ENCODE measurements at regions not wholly inside any gene's neighbourhood (a gene's known extent, or its start where the extent isn't known, plus 50 kb on each side); places are given as distances from the start of the nearest gene placed in this dataset.
"Not testable (repeated sequence)": the region's sequence is repeated elsewhere in the genome, so short reads cannot be mapped to it uniquely, and the experiment has no call there.

DNA sequence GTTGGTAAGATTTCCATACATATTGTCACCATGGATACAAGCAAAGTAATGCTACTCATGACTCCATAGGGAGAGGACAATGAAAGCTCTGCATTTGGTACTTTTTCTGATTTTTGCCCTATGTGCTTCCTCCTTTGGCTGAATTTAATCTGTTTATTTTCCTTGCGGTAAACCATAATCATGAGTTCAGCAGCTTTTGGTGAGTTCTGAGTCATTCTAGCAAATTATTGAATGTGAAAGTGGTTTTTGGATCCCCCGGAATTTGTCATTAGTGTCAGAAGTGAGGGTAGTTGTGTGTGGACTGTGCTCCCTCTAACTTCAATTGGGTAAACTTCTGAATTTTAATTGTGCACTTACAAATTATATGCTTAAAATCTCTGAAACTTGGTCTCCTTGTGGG is 170.3 kb downstream of the MOSPD2 start:
- H3K27ac ChIP-seq (ENCODE audit: low read length): no peak overlapping the region
- H3K9ac ChIP-seq (ENCODE audit: low read depth, low read length): no peak overlapping the region
- no peak overlapping the region for H3K4me3 ChIP-seq (ENCODE audit: low read length)
- H3K4me1 ChIP-seq (ENCODE audit: insufficient read depth, low read length): no peaks in the 10 kb centered on the region
- H3K36me3 ChIP-seq (ENCODE audit: insufficient read depth, low read depth, low read length): no peaks in the 10 kb centered on the region
- no peaks in the 10 kb centered on the region for H3K9me3 ChIP-seq (ENCODE audit: insufficient read depth, low read depth, low read length)
- no peaks in the 10 kb centered on the region for H3K27me3 ChIP-seq (ENCODE audit: insufficient read depth, low read length)

DNA sequence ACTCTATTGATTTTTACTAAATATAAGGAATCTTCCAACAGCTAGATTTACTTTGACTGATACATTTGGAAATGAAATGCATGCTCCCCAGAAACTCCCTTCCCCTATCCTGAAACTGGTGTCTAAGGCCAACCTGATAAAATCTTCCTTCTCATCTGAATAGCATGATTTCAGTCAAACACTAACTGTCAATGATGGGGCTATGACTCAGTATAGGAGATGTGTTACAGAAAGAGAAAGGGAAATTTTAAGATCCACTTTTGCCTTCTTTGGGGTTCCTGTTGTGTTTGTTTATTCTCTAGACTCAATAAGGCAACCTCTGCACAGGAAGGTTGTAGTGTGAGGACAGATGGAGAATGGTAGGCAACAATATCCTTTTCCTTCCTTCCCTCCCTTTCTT is 160.7 kb downstream of the MOSPD2 start:
- no peak overlapping the region for H3K9ac ChIP-seq (ENCODE audit: low read depth, low read length)
- no peaks in the 10 kb centered on the region for H3K36me3 ChIP-seq (ENCODE audit: insufficient read depth, low read depth, low read length)
- H3K27ac ChIP-seq (ENCODE audit: low read length): no peak overlapping the region
- no peaks in the 10 kb centered on the region for H3K4me1 ChIP-seq (ENCODE audit: insufficient read depth, low read length)
- H3K27me3 ChIP-seq (ENCODE audit: insufficient read depth, low read length): no peaks in the 10 kb centered on the region
- no peak overlapping the region for H3K4me3 ChIP-seq (ENCODE audit: low read length)
- no peaks in the 10 kb centered on the region for H3K9me3 ChIP-seq (ENCODE audit: insufficient read depth, low read depth, low read length)

DNA sequence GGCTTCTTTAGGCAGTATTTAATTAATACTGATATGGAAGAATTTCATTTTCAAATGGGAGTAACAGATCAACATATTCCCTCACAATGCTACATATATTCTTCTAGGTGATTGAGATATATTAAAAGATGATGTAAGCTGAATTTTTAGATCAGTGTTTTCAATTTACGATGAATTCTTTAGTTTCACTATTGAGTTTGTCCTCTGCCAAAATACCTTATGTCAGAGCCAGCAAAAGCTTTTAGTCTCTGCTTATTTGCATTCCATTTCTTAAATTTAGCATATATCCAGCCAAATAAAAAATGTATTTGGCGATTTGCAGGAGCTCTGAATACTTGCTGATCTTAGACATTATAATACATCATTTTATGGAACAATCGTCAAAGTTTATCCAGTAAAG is 144.3 kb downstream of the MOSPD2 start:
- Histone ChIP-seq H3K4me3 (ENCODE audit: low read length) (no peak overlapping the region), H3K27ac (ENCODE audit: low read length) (no peak overlapping the region), H3K27me3 (ENCODE audit: insufficient read depth, low read length) (no peaks in the 10 kb centered on the region), H3K9me3 (ENCODE audit: insufficient read depth, low read depth, low read length) (no peaks in the 10 kb centered on the region), H3K36me3 (ENCODE audit: insufficient read depth, low read depth, low read length) (no peaks in the 10 kb centered on the region), H3K4me1 (ENCODE audit: insufficient read depth, low read length) (no peaks in the 10 kb centered on the region), H3K9ac (ENCODE audit: low read depth, low read length) (no peak overlapping the region)

DNA sequence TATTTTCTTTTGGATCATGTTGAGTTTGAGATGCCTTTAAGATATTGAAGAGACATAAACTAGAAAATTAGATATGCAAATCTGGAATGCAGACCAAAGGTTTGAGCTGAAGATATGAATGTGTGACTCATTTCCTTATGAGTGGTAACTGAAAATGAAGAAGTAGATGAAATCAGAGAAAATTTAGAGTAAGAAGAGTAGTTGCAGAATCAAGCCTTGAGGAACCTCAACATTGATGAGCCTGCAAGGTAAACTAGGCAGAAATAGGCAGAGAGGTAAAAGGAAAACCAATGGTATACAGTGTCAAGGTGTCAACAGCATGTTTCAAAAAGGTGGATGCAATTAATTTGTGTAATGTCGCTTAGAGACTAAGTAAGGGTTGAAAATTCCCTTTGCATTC is 142.8 kb downstream of the MOSPD2 start:
- Histone ChIP-seq H3K27me3 (ENCODE audit: insufficient read depth, low read length) (no peaks in the 10 kb centered on the region), H3K9me3 (ENCODE audit: insufficient read depth, low read depth, low read length) (no peaks in the 10 kb centered on the region), H3K36me3 (ENCODE audit: insufficient read depth, low read depth, low read length) (no peaks in the 10 kb centered on the region), H3K27ac (ENCODE audit: low read length) (no peak overlapping the region), H3K4me1 (ENCODE audit: insufficient read depth, low read length) (no peaks in the 10 kb centered on the region), H3K9ac (ENCODE audit: low read depth, low read length) (no peak overlapping the region), H3K4me3 (ENCODE audit: low read length) (no peak overlapping the region)

DNA sequence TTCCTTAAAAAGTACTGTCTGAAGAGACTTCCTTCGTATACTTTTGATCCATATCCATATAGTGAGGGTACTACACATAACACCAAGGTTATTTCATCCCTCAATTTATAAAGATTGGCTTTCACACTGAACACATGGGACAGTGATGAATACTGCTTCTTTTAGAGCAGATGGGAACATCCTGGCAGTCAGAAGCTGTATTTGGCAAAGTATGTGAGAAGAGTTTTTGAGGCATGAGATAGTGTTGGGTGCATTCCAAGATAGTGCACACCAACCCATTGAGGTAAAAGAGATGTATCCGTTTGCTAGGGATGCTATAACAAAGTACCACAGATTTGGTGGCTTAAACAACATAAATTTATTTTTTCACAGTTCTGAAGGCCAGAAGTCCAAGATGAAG is 141.1 kb downstream of the MOSPD2 start:
- Histone ChIP-seq H3K4me1 (ENCODE audit: insufficient read depth, low read length) (no peaks in the 10 kb centered on the region), H3K27ac (ENCODE audit: low read length) (no peak overlapping the region), H3K4me3 (ENCODE audit: low read length) (no peak overlapping the region), H3K9ac (ENCODE audit: low read depth, low read length) (no peak overlapping the region), H3K27me3 (ENCODE audit: insufficient read depth, low read length) (no peaks in the 10 kb centered on the region), H3K36me3 (ENCODE audit: insufficient read depth, low read depth, low read length) (no peaks in the 10 kb centered on the region), H3K9me3 (ENCODE audit: insufficient read depth, low read depth, low read length) (no peaks in the 10 kb centered on the region)

DNA sequence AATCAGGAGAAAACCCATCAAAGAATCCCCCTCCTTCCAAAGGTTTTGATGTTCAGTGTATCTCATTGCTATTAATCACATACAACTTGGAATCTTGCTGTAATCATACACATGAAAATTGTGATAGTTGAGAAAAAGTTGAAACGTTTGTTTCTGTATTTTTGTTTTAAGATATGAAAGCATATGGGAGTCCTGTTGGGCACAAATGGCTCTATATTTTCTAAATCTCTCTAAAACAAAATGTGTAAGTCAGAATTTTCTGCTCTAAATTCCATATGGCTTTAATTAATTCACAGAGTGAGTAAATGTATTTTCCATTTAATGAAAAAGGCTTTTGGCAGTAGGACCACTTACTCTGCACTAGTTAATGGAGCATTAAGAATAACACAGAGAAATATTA is 140.2 kb downstream of the MOSPD2 start:
- no peaks in the 10 kb centered on the region for H3K4me1 ChIP-seq (ENCODE audit: insufficient read depth, low read length)
- H3K27ac ChIP-seq (ENCODE audit: low read length): no peak overlapping the region
- H3K27me3 ChIP-seq (ENCODE audit: insufficient read depth, low read length): no peaks in the 10 kb centered on the region
- no peak overlapping the region for H3K4me3 ChIP-seq (ENCODE audit: low read length)
- H3K9ac ChIP-seq (ENCODE audit: low read depth, low read length): no peak overlapping the region
- no peaks in the 10 kb centered on the region for H3K9me3 ChIP-seq (ENCODE audit: insufficient read depth, low read depth, low read length)
- H3K36me3 ChIP-seq (ENCODE audit: insufficient read depth, low read depth, low read length): no peaks in the 10 kb centered on the region

DNA sequence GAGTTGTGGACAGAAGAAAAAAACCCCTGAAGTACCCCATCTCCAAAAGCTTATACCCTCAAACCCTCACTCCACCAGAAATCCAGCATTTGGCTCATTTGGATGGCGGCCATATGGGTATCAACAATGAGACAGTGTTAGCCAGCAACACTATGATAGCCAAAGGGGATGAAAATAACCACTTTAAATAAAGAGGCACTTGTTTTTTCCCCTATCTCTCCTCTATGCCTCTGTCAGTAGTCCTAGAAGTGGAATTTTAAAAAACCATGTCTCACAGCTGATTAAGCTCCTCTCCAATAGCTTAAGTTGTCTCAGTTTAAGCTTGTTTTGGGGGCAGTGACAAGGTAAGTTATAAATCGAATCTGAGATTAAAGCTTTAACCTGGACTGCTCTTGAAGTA is 124.0 kb downstream of the MOSPD2 start:
- Histone ChIP-seq H3K9ac (ENCODE audit: low read depth, low read length) (no peak overlapping the region), H3K36me3 (ENCODE audit: insufficient read depth, low read depth, low read length) (no peaks in the 10 kb centered on the region), H3K4me1 (ENCODE audit: insufficient read depth, low read length) (no peaks in the 10 kb centered on the region), H3K27ac (ENCODE audit: low read length) (no peak overlapping the region), H3K27me3 (ENCODE audit: insufficient read depth, low read length) (no peaks in the 10 kb centered on the region), H3K9me3 (ENCODE audit: insufficient read depth, low read depth, low read length) (no peaks in the 10 kb centered on the region), H3K4me3 (ENCODE audit: low read length) (no peak overlapping the region)

DNA sequence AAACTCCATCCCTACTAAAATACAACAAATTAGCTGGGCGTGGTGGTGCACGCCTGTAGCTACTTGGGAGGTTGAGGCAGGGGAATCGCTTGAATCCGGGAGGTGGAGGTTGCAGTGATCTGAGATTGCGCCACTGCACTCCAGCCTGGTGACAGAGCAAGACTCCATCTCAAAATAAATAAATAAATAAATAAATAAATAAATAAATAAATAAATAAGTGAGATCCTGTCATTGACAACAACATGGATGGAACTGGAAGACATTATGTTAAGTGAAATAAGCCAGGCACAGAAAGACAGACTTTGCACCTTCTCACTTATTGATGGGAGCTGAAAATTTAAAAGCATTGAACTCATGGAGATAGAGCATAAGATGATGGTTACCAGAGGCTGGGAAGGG is 111.2 kb downstream of the MOSPD2 start:
- H3K36me3 ChIP-seq (ENCODE audit: insufficient read depth, low read depth, low read length); H3K27ac ChIP-seq (ENCODE audit: low read length); H3K27me3 ChIP-seq (ENCODE audit: insufficient read depth, low read length); H3K4me1 ChIP-seq (ENCODE audit: insufficient read depth, low read length); H3K9me3 ChIP-seq (ENCODE audit: insufficient read depth, low read depth, low read length); H3K4me3 ChIP-seq (ENCODE audit: low read length); H3K9ac ChIP-seq (ENCODE audit: low read depth, low read length): not testable (repeated sequence)

Data from iPS-20b (cell line).